Ascending aorta (tissue), 2 donors: ENCODE measurements at regions not wholly inside any gene's neighbourhood (a gene's known extent, or its start where the extent isn't known, plus 50 kb on each side); places are given as distances from the start of the nearest gene placed in this dataset.
"Not testable (repeated sequence)": the region's sequence is repeated elsewhere in the genome, so short reads cannot be mapped to it uniquely, and the experiment has no call there.

Experiments
- DNase-seq, 2 donors: peaks; one replicate each; pipeline ENCODE4 v3.0.0-alpha.2; 2019; ENCODE audit warnings: low spot score in 2 of 2
- H3K27ac ChIP-seq, 2 donors: fragments of 200-600 bp; sonication (generic); one replicate each; pipeline ENCODE4 v1.5.1; 2016 to 2017; ENCODE audit warnings: mild to moderate bottlenecking in 1 of 2
- H3K27me3 ChIP-seq: fragments of 200-600 bp; sonication (generic); one replicate; pipeline ENCODE4 v1.5.1; 2017
- H3K36me3 ChIP-seq, 2 donors: fragments of 200-600 bp; sonication (generic); one replicate each; pipeline ENCODE4 v1.5.1; 2016
- H3K4me1 ChIP-seq, 2 donors: fragments of 200-600 bp; sonication (generic); one replicate each; pipeline ENCODE4 v1.5.1; 2016 to 2017; ENCODE audit warnings: mild to moderate bottlenecking in 1 of 2
- H3K4me3 ChIP-seq, 2 donors: fragments of 200-600 bp; sonication (generic); one replicate each; pipeline ENCODE4 v1.5.1; 2016 to 2017; ENCODE audit warnings: mild to moderate bottlenecking in 1 of 2
- H3K9me3 ChIP-seq, 2 donors: fragments of 200-600 bp; sonication (generic); one replicate each; pipeline ENCODE4 v1.5.1; 2016
- intact Hi-C: fragments of 100-400 bp; cut with DNase I; formaldehyde crosslinking; loops from one replicate; pipeline ENCODE4 v1.15.1; 2023

DNA sequence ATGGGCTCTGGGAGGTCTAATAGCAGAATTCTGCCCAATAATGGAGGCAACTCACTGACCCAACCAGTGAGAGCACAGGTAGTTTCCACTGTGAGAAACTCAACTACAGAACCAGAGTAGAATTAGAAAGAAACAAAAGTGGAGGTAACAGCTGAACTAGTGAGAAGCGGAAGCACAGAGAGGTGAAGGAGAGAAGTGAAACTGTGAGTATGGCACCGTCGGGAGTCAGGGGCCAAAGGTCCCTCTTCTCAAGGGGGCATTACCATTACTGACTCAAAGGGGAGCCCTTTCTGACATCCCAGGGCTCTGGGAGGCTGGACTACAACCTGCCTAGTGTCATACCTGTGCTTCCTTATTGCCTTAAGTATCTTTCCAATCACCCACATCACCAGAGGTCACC is 198.3 kb downstream of the TP53TG3F start:
- DNase-seq, H3K4me3 ChIP-seq, H3K27me3 ChIP-seq, H3K9me3 ChIP-seq, H3K36me3 ChIP-seq, H3K4me1 ChIP-seq, intact Hi-C loops, H3K27ac ChIP-seq: not testable (repeated sequence)

DNA sequence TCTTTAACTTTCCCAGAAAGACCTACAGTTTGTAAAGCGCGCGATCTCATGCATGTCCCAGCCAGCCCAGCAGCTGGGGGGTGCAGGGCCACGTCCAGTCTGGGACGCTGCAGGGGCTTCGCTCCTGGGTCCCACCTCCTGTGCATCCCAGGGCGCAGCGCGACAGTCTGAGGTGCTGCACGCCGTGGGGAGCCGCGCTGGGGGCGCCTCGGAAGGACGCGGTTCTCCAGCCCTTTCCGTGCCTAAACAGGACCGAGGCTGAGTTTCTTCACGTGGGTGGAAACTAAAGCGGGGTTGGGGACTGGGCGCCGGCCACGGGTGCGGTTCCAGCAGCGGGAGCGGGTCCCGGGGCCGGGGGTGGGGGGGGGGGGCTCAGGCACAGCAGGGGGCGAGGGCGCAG is 221.4 kb downstream of the TP53TG3F start:
- H3K4me3 ChIP-seq, H3K27me3 ChIP-seq, H3K9me3 ChIP-seq, H3K27ac ChIP-seq, intact Hi-C loops, DNase-seq, H3K36me3 ChIP-seq, H3K4me1 ChIP-seq: not testable (repeated sequence)

DNA sequence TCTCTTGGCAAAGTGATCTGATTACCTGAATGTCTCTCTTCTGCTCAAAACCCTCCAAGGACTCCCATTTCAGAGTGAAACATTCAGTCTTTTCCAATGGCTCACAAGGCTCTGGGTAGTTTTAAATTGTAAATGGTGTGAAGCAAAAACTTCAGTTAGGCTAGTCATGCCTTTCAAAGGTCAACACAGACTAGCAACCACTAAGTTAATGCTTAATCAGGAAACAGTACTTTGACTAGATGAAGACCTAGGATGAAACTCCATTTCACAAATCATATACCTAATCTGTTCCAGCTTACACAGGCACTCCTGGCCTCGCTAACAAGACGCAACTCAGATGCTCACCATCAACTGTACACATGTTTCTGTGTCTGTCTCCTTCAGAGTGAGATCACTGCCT is 240.9 kb downstream of the TP53TG3F start:
- H3K9me3 ChIP-seq, DNase-seq, intact Hi-C loops, H3K27me3 ChIP-seq, H3K36me3 ChIP-seq, H3K4me3 ChIP-seq, H3K27ac ChIP-seq, H3K4me1 ChIP-seq: not testable (repeated sequence)

DNA sequence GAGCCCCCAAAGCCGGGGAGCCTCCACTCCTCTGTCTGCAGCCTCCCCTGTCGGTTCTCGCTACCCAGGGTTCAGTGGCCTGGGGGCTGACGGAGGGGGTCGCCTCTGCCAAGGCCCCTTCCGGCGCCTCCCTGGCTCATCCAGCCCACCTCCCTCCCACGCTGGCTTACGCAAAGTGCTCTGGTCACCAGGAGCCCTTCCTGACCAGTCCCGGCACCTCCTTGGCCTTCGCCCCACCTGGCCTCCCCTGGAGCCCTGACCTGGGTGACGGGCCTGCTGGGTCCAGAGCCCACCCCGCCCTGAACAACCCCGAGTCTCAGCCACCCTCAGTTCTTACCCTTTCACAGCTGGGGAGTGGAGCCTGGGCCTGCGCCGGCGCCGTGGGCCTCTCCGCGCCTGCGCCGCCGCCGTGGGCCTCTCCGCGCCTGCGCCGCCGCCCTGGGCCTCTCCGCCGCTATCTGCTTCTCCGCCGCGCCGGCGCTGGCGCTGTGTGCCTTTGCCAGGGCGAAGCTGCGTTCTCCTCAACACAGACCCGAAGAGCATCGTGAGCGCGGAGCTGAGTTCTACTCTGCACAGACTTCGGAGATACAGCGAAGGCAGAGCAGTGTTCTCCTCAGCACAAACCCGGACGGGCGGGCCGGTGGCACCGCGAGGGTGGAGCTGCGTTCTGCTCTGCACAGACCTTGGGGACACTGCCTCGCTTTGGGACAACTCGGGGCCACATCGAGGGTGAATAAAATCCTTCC is 247.6 kb downstream of the TP53TG3F start:
- not testable (repeated sequence) for H3K4me1 ChIP-seq

DNA sequence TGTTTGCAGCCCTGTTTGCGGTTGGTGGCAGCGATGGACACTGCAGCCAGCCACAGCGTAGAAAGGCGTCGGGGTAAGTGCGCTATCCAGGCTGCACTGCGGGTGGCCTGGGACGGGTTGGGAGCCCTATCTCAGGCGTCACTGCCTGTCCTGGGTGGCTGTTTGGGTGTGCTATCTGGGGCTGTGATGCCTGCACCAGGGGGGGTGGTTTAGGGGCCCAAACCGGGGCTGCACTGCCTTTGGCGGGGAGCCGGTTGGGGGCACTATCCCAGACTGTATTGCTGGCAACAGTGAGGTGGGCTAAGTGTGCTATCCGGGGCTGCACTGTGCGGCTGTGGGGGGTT is 248.2 kb downstream of the TP53TG3F start:
- H3K27ac ChIP-seq, H3K36me3 ChIP-seq, H3K9me3 ChIP-seq, H3K27me3 ChIP-seq, H3K4me3 ChIP-seq, intact Hi-C loops, DNase-seq, H3K4me1 ChIP-seq: not testable (repeated sequence)

More for the DNA sequence above, 247.6 kb downstream of the TP53TG3F start:
- H3K4me3 ChIP-seq, H3K36me3 ChIP-seq, H3K27me3 ChIP-seq, H3K27ac ChIP-seq, DNase-seq, H3K9me3 ChIP-seq, intact Hi-C loops: not testable (repeated sequence)

DNA sequence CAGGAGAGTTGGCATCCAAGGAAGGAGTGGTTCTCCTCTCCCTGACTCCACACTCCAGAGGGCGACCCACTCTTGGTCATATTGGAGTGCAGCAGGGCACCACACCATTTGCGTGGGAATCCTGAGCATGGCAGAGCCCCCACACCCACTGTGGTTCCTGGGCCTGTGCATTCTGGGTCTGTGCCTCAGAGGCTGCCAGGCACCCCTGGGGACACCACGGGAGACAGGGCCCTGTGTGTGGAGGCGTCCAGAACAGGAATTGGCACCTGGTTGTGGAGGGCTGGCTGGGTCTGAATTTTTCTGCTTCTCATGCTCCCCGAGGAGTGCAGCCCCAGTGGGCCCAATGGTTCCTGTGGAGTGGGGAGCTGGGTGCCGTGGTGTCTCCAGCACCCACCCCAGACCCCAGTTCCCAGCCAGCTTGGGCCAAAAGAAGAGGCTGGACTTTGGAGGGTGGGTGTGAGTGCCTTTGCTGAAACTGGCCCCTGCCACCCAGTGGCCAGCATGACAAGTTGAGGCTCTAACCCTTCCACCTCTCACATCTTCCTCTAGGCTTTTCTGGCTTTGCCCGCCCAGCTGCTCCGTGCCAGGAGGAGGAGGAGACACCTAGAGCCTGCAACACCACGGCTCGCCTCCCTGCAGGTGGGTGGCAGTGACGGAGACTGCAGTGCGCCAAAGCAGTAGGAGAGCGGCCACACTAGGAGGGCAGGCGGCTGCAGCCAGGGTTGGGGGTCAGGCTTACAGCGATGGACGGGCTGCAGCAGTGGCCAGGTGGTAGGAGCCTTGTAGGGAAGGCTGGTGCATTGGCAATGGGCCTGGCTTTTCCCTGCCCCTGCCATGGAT is 250.7 kb downstream of the TP53TG3F start:
- intact Hi-C loops, H3K4me3 ChIP-seq, H3K9me3 ChIP-seq, H3K27me3 ChIP-seq, DNase-seq, H3K36me3 ChIP-seq, H3K4me1 ChIP-seq, H3K27ac ChIP-seq: not testable (repeated sequence)

DNA sequence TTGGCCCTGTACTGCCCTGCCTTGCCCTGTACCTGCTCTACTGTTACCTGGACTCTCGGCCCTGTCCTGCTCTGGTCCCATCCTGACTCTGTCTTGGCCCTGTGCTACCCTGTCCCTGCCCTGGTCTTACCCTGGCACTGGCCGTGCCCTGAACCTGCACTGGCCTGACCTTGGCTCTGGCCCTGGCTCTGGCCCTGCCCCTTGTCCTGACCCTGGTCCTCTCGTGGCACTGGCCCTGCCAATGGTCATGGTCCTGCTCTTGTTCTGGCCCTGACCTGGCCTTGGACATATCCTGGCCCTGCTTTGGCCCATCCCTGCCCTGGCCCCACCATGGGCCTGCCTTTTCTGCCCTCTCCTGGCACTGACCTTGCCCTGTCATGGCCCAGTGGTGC is 251.3 kb downstream of the TP53TG3F start:
- H3K4me1 ChIP-seq, H3K9me3 ChIP-seq, H3K4me3 ChIP-seq, H3K36me3 ChIP-seq, H3K27me3 ChIP-seq, intact Hi-C loops, H3K27ac ChIP-seq, DNase-seq: not testable (repeated sequence)

DNA sequence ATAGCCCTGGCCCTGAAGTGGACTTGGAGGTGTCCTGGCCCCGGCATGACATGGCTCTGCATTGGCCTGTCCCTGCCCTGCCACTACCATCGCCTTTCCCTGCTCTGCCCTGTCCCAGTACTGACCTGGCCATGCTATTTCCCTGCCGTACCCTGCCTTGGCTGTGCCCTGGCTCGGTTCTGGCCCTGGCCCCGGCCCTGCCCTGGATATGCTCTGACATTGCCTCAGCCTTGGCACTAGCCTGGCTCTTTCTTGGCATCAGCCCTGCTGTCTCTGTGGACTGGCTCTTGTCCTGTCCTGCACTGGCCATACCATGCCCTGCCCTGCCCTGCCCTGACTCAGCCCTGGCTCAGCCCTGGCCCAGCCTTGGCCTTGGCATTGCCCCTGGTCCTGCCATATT is 252.2 kb downstream of the TP53TG3F start:
- H3K4me3 ChIP-seq, H3K27me3 ChIP-seq, DNase-seq, H3K4me1 ChIP-seq, H3K9me3 ChIP-seq, H3K36me3 ChIP-seq, H3K27ac ChIP-seq, intact Hi-C loops: not testable (repeated sequence)

DNA sequence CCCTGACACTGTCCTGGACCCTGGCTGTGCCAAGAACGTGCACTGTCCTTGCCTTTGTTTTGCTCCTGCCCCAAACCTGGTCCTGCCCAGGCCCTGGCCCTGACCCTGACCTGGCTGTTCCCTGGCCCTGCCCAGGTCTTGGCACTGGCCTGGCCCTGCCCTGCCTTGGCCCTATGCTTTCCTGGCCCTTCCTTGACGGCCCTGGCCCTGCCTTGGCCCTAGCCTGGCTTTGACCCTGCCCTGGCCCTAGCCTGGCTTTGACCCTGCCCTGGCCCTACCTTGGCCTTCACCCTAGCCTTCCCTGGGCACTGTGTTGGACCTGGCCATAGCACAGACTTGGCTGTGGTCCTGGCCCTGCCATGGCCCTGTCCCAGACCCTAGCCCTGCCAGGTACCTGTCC is 252.9 kb downstream of the TP53TG3F start:
- H3K27ac ChIP-seq, H3K27me3 ChIP-seq, H3K36me3 ChIP-seq, H3K4me1 ChIP-seq, H3K9me3 ChIP-seq, DNase-seq, intact Hi-C loops, H3K4me3 ChIP-seq: not testable (repeated sequence)

DNA sequence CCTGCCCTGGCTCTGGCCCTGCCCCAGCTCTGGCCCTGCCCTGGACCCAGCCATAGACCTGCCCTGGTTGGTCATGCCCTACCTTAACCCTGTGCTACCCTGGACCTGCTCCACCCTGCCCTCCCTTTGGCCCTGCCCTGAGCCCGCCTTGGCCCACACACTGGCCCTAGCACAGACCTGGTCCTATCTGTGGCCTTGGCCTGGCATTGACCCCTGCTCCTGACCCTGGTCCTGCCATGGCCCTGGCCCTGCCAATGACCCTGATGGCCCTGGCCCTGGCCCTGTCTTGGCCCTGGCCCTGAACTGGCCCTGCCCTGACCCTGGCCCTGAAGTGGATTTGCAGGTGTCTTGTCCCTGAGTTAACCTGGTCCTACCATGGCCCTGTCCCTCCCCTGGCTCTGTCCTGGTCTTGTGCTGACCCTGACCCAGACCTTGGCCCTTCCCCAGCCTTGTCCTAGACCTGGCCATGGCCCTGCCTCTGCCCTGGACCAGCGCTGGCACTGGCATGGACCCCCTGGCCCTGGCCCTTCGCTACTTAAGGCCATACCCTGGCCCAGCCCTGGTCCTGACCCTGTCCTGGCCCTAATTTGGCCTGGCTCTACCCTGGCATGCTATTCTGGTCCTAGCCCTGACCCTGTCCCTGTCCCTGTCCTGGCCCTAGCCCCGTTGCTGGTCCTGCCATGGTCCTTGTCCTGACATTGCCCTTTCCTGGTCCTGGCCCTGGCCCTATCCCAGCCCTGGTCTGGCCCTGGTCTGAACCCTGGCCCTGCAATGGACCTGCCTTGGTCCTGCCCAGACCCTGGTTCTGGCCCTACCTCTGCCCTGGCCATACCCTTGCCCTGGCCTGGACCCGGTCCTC is 253.7 kb downstream of the TP53TG3F start:
- H3K36me3 ChIP-seq, H3K27ac ChIP-seq, H3K27me3 ChIP-seq, H3K9me3 ChIP-seq, H3K4me3 ChIP-seq, DNase-seq, intact Hi-C loops, H3K4me1 ChIP-seq: not testable (repeated sequence)

DNA sequence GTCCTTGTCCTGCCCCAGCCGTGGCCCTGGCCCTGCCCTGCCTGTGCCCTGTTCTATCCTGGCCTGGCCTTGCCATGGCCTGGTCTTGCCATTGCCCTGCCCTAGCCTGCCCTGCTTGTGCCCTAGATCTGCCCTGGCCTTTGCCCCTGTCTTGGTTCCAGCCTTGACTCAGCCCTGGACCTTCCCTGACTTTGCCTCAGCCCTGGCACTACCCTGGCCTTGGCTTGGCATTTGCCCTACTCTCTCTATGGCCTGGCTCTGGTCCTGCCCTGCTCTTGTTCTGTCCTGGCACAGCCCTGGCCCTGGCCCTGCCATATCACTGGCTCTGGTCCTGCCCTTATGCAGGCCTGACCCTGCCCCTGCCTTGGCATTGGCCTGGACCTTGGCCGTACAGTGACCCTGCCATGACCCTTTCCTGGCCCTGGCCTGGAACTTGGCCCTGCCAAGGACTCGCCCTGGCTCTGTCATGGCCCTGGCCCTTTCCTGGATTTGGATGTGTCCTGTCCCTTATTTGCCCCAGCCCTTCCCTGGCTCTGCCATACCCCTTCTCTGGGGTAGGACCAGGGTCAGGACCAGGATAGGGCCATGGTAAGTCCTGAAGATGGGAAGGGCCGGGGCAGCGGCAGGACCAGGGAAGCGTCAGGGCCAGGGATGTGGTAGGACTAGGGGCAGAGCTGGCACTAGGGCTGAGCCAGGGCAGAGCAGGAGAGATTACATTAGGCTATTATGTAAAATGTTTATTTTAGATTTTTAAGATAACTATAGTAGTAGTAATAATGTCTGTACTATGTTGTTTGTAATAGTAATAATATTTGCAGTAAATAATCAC is 254.5 kb downstream of the TP53TG3F start:
- H3K4me3 ChIP-seq, DNase-seq, intact Hi-C loops, H3K4me1 ChIP-seq, H3K36me3 ChIP-seq, H3K27ac ChIP-seq, H3K27me3 ChIP-seq, H3K9me3 ChIP-seq: not testable (repeated sequence)

DNA sequence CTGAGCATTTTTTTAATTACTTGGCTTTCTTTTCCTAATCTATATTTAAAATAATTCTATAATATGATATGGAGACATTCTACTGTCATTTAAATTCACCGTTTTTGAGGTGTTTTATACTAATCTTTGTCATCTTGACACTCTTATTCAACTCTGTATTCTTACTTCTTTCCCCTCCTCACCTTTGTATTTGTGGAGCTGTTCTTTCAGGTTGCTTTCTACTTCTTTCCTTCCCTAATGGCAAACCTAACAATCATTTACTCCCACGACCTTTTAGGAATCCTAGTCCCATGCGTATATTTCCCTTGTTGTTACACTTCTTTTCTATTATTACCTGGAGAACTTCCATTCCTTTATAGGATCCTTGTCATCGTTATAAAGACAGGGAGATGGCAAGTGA is 271.8 kb downstream of the TP53TG3F start:
- DNase-seq, H3K9me3 ChIP-seq, intact Hi-C loops, H3K27me3 ChIP-seq, H3K4me3 ChIP-seq, H3K4me1 ChIP-seq, H3K27ac ChIP-seq, H3K36me3 ChIP-seq: not testable (repeated sequence)

DNA sequence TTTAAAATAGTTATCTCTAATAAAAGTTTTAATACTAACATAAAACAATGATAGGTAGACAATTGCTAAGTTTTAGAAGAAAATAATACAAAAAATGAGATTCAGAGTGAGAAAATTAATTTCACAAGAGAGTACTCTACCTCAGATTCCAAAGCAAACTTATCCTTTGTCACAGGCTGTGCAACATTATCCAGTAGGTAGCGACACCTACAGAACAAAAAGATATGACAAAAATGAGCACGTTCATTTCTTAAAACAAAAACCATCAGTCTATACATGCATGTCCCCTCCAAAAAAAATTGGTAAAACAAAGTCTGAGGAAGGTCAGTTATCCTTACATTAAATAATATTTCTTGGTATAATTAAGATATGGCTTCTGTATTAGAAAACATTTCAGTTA is 275.2 kb downstream of the TP53TG3F start:
- DNase-seq, H3K36me3 ChIP-seq, H3K9me3 ChIP-seq, H3K27ac ChIP-seq, H3K4me1 ChIP-seq, intact Hi-C loops, H3K4me3 ChIP-seq, H3K27me3 ChIP-seq: not testable (repeated sequence)
